ENCODE measurements at regions not wholly inside any gene's neighbourhood (a gene's known extent, or its start where the extent isn't known, plus 50 kb on each side); places are given as distances from the start of the nearest gene placed in this dataset.

DNA sequence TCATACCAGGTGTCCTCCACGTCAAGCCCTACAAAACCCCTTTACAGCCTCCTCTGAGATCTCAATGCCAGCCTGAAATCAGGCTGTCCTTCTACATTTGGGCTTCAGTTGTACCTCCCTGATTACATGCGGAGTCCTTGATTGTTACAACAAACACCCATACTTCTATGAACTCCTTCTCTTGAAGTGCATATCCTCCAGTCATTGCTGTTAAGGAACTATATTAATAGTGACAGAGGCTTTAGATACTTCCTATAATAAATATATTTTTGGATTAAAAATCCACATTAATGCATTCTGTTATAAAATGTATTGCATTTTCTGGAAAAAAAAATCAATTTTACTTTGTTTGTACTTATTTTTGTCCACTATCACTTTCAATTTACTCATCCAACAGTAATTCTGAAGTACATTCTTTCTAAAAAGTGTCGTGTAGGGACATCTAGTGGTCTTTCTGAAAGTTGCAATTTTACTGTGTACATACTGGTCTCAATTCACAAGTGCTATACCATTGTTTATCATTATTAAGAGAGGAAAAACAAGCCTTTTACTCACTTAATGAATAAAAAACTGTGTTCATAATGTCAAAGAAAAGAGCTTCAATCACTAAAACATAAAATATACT is 316.4 kb downstream of the DSEL start:
- TF ChIP-seq RXRA (IDR thresholded peaks at IDR 0.05; ENCODE audit: insufficient read depth, low read depth, low read length), result no peak
- TF ChIP-seq, protein P1, sequence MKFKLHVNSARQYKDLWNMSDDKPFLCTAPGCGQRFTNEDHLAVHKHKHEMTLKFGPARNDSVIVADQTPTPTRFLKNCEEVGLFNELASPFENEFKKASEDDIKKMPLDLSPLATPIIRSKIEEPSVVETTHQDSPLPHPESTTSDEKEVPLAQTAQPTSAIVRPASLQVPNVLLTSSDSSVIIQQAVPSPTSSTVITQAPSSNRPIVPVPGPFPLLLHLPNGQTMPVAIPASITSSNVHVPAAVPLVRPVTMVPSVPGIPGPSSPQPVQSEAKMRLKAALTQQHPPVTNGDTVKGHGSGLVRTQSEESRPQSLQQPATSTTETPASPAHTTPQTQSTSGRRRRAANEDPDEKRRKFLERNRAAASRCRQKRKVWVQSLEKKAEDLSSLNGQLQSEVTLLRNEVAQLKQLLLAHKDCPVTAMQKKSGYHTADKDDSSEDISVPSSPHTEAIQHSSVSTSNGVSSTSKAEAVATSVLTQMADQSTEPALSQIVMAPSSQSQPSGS (IDR thresholded peaks at IDR 0.05; ENCODE audit: low read length), result no peak

Measured in H1 (cell line).